ENCODE measurements at regions not wholly inside any gene's neighbourhood (a gene's known extent, or its start where the extent isn't known, plus 50 kb on each side); places are given as distances from the start of the nearest gene placed in this dataset.

DNA sequence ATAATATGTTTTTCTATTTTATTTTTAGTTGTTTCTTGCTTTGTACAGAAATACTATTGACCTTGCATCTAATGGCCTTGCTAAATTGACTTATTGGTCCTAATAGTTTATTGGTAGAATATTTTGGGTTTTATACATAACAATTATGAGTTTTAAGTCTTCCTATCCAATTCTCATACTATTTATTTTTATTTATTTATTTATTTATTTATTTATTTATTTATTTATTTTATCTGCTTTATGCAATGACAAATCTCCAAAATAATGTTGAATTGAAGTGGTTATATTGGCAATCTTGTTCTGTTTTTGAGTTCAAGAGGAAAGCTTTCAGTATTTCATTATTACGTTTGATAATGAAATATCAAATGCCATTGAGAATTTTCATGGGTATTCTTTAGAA, 488.3 kb downstream of the CDH2 start:
- Mint-ChIP-seq H3K36me3 (ENCODE audit: insufficient read depth) (no peaks in the 10 kb centered on the region), H3K4me3 (no peak overlapping the region), H3K27me3 (no peaks in the 10 kb centered on the region), H3K4me1 (ENCODE audit: low read depth in 2 of 2) (no peaks in the 10 kb centered on the region), H3K9me3 (peaks cover 2 to 5% of the 10 kb centered on the region in 2 donors), H3K27ac (no peak overlapping the region)
- ATAC-seq (replicated peaks) (no peak), DNase-seq (no peak)

DNA sequence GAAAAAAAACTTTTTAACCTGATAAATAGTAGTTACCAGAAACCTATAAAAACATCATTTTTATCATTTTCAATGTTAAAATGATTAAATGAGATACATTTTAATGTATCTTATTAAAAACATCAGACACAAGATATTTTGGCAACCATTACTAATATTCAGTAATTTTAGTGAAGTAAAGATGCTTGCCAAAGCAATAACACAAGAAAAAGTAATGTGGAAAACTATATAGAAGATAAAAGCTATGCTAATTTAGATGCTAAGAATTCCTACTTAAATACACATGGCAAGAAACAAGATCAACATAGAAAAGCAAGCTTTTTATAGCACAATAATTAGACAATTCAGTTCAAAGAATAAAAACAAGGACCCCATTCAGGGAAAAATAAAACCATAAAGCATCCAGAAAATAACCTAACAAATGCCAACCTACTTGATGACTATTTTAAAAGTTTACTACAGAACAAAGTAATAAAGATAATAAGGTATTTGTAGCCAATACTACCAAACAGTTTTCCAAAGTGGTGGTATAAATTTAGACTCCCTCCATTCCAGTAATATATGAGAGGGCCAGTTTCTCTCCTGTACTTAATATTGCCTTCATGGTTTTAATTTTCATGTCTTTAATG, 489.5 kb downstream of the CDH2 start:
- no peak overlapping the region for H3K4me3 Mint-ChIP-seq
- peaks cover 0 to 5% of the 10 kb centered on the region in 2 donors for H3K9me3 Mint-ChIP-seq
- DNase-seq (no peak), ATAC-seq (replicated peaks) (no peak)
- H3K36me3 Mint-ChIP-seq (ENCODE audit: insufficient read depth), result no peaks in the 10 kb centered on the region
- no peaks in the 10 kb centered on the region for H3K27me3 Mint-ChIP-seq
- no peak overlapping the region for H3K27ac Mint-ChIP-seq
- no peaks in the 10 kb centered on the region for H3K4me1 Mint-ChIP-seq (ENCODE audit: low read depth in 2 of 2)

DNA sequence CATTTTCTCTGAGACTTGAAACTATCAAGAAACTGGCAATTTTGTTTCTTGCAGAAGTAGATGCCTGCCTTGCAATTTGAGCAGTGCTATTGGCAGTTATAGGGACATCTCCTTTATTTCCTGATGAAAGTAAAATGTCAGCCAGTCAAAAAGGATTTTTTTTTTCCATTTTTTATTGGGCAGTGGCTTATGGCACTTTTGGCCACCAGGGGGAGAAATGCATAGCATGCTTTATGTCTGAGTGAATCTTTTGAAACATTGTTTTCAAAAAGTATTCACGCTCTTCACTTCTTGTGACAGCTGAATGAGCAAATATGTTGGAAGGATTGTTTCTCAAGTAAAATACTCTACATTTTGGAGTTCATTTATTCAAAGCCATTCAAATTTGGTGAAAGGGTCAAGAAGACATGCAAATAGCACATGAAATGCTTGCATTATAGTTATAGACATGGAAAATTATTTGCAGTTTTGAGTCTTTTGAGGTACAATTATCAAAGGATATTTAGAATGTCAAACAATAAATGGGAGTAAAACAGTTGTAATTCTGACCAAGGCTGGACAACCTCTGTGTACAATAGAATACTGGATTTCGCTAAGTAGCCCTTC, 491.0 kb downstream of the CDH2 start:
- Mint-ChIP-seq H3K4me1 (ENCODE audit: low read depth in 2 of 2) (no peaks in the 10 kb centered on the region), H3K27ac (no peak overlapping the region), H3K27me3 (no peaks in the 10 kb centered on the region), H3K9me3 (peaks cover 0 to 2% of the 10 kb centered on the region in 2 donors), H3K4me3 (no peak overlapping the region), H3K36me3 (ENCODE audit: insufficient read depth) (no peaks in the 10 kb centered on the region)
- DNase-seq (no peak), ATAC-seq (replicated peaks) (no peak)

DNA sequence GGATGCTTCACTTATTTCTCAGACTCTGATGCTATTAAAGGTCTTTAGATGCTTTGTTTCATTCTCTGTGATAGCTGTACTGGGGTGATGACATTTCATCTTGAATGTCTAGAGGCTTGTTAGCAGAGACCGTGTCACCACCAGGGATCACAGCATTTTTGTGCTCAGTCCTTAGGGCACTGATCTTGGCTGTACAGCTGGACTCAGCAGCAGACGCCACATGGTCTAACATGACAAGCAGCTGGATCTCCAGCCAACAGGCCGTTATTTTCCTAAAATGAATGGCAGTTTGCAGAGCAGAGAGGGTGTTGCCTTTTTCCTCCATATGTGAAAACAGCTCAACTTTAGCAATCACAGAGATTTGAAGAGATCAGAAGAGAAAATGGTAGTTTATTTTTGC, 491.8 kb downstream of the CDH2 start:
- no peak for ATAC-seq (replicated peaks)
- no peaks in the 10 kb centered on the region for H3K27me3 Mint-ChIP-seq
- no peaks in the 10 kb centered on the region for H3K36me3 Mint-ChIP-seq (ENCODE audit: insufficient read depth)
- peaks cover 0 to 2% of the 10 kb centered on the region in 2 donors for H3K9me3 Mint-ChIP-seq
- no peaks in the 10 kb centered on the region for H3K4me1 Mint-ChIP-seq (ENCODE audit: low read depth in 2 of 2)
- no peak overlapping the region for H3K4me3 Mint-ChIP-seq
- H3K27ac Mint-ChIP-seq, result no peak overlapping the region
- DNase-seq, result no peak

DNA sequence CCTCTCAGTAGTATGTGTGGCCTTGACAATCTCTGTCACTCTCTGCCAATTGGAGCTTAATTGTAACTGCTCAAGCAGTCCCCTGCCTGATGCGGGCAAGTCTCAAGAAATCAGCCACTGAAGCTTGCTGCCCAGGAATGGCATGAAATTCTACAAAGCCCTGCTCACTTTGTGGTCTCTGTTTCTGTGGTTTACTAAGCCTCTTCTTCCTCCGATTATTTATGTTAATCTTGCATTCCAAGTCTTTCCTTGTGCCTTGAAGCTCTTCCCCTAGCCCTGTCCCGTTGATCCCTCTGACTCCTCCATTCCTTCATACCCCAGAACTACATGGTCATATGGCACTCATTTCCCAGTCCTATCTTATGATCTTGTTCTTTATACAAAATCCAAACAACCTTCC, 489.3 kb upstream of the CHST9 start:
- peaks cover 10 to 22% of the 10 kb centered on the region in 2 donors for H3K9me3 Mint-ChIP-seq
- no peaks in the 10 kb centered on the region for H3K27me3 Mint-ChIP-seq
- ATAC-seq (replicated peaks) (no peak), DNase-seq (no peak)
- no peaks in the 10 kb centered on the region for H3K36me3 Mint-ChIP-seq (ENCODE audit: insufficient read depth)
- no peak overlapping the region for H3K4me3 Mint-ChIP-seq
- H3K27ac Mint-ChIP-seq, result no peak overlapping the region
- no peaks in the 10 kb centered on the region for H3K4me1 Mint-ChIP-seq (ENCODE audit: low read depth in 2 of 2)

DNA sequence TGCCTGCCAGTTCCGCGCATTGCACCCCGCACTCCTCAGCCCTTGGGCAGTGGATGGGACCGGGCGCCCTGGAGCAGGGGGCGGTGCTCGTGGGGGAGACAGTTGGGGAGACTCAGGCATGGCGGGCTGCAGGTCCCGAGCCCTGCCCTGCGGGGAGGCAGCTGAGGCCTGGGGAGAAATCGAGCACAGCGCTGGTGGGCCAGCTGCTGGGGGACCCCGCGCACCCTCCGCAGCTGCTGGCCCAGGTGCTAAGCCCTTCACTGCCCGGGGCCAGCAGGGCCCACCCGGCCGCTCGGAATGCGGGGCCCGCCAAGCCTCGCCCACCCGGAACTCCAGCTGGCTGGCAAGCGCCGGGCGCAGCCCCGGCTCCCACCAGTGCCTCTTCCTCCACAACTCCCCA, 488.8 kb upstream of the CHST9 start:
- DNase-seq (no peak), ATAC-seq (replicated peaks) (no peak)
- Mint-ChIP-seq H3K27ac (no peak overlapping the region), H3K9me3 (peaks cover 10 to 22% of the 10 kb centered on the region in 2 donors), H3K4me1 (ENCODE audit: low read depth in 2 of 2) (no peaks in the 10 kb centered on the region), H3K36me3 (ENCODE audit: insufficient read depth) (no peaks in the 10 kb centered on the region), H3K27me3 (no peaks in the 10 kb centered on the region), H3K4me3 (no peak overlapping the region)

DNA sequence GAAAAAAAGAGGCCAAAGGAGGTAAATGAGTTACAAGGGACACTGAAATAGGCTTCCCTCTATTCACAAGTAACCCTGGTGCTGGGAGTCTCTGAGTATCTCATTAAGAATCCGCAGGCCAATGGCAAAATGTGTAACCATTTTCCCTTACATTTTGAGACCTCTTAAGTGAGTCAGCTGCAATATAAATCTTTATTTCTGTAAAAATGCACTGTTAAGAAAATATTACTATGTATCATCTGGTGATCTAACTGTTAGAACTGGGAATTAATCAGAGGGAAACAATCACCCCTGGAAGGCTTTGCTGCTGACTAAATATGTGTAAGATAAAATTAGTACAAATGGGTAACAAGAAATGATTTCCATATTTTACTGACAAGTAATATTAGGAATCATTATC, 483.1 kb upstream of the CHST9 start:
- no peaks in the 10 kb centered on the region for H3K4me1 Mint-ChIP-seq (ENCODE audit: low read depth in 2 of 2)

DNA sequence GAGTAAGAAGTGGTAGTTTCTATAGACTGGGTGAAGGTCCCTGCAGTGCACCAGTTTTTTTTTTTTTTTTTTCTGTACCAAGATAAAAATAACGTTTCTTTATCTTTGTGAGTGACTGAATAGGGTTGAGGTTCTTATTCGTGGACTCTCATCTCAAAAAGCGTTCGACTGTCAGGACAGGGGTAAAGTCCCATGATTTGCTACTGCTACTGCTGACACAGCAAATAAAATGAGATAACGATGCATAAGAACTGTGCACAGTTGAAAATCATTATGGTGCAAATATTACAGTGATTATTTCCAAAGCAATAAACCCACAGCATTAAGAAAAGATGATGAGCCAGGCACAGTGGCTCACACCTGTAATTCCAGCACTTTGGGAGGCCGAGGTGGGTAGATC, 482.0 kb upstream of the CHST9 start:
- Mint-ChIP-seq H3K4me1 (ENCODE audit: low read depth in 2 of 2) (no peaks in the 10 kb centered on the region), H3K4me3 (no peak overlapping the region), H3K27me3 (no peaks in the 10 kb centered on the region), H3K9me3 (peaks cover 3 to 8% of the 10 kb centered on the region in 2 donors), H3K36me3 (ENCODE audit: insufficient read depth) (no peaks in the 10 kb centered on the region), H3K27ac (no peak overlapping the region)
- ATAC-seq (replicated peaks), result no peak
- DNase-seq, result no peak

More for the DNA sequence above, 483.1 kb upstream of the CHST9 start:
- ATAC-seq (replicated peaks) (no peak), DNase-seq (no peak)
- Mint-ChIP-seq H3K4me3 (no peak overlapping the region), H3K27ac (no peak overlapping the region), H3K27me3 (no peaks in the 10 kb centered on the region), H3K36me3 (ENCODE audit: insufficient read depth) (no peaks in the 10 kb centered on the region), H3K9me3 (peaks cover 0 to 6% of the 10 kb centered on the region in 2 donors)

DNA sequence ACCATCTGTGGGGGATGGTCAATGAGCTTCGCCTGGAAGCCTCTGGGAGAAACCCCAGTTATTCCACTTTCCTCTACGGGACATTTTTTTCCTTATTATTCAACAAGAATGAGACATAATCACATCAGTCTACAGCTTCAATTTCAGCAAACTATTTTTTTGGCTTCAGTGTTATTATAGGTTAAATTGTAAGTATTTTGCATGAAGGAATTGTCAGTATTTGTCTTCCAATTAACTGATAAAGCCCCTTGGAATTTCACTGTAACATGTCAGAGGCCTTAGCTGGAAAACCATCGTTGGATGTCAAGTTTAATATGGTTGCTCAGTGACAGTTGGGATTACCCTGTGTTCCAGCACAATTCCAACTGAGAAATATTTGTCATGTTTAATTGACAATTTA, 480.9 kb upstream of the CHST9 start:
- no peaks in the 10 kb centered on the region for H3K4me1 Mint-ChIP-seq (ENCODE audit: low read depth in 2 of 2)
- H3K4me3 Mint-ChIP-seq, result no peak overlapping the region
- no peak for DNase-seq
- ATAC-seq (replicated peaks), result no peak
- no peak overlapping the region for H3K27ac Mint-ChIP-seq
- H3K9me3 Mint-ChIP-seq, result peaks cover 8 to 13% of the 10 kb centered on the region in 2 donors
- H3K36me3 Mint-ChIP-seq (ENCODE audit: insufficient read depth), result no peaks in the 10 kb centered on the region
- no peaks in the 10 kb centered on the region for H3K27me3 Mint-ChIP-seq

DNA sequence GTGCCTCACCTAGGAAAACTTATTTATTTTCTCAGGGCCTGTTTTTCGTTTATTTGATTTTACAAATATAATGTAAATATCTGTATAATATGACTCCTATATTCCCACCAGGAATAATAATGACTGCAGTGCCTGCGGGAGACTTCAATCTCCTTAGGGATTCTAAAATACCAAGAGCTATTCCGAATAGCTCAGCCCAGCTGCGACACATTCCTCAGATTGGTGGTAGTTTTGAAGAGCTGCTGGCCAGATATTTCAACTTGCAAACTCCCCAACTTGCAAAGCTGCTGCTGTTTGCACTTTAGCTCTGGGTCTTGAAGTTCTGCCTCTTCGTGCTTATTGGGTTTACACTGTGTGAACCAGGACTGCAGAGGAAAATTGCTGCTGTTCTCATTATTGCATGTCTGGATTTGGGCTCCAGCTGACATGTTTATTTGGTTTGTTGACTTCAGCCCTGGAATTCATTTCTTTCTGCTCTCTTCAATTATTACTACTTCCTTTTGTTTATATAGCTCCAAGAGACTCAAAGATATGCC, 480.2 kb upstream of the CHST9 start:
- no peak overlapping the region for H3K4me3 Mint-ChIP-seq
- no peaks in the 10 kb centered on the region for H3K36me3 Mint-ChIP-seq (ENCODE audit: insufficient read depth)
- no peaks in the 10 kb centered on the region for H3K27me3 Mint-ChIP-seq
- no peak overlapping the region for H3K27ac Mint-ChIP-seq
- peaks cover 8 to 13% of the 10 kb centered on the region in 2 donors for H3K9me3 Mint-ChIP-seq
- ATAC-seq (replicated peaks) (no peak), DNase-seq (no peak)
- no peaks in the 10 kb centered on the region for H3K4me1 Mint-ChIP-seq (ENCODE audit: low read depth in 2 of 2)

DNA sequence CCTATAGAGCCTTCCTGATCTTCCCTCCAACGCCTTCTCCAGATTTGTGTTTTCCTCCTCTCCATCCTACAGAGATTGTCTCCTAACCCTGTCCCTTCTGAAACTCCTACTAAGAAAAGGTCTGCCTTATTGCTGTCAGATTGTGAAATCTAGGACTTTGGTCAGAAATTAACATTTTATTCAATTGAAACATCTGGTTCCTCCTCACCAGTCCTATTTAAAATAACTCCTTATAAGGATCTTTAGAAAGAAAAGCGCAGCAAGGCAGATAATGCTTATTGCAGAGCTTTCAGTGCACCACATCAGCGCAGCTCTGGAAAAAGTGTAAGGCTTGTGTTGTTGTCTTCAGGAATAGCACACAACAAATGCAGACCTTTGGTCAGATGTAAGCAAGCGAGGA, 477.8 kb upstream of the CHST9 start:
- no peak overlapping the region for H3K27ac Mint-ChIP-seq
- H3K36me3 Mint-ChIP-seq (ENCODE audit: insufficient read depth), result no peaks in the 10 kb centered on the region
- DNase-seq (no peak), ATAC-seq (replicated peaks) (no peak)
- no peaks in the 10 kb centered on the region for H3K27me3 Mint-ChIP-seq
- H3K9me3 Mint-ChIP-seq, result peaks cover 7 to 13% of the 10 kb centered on the region in 2 donors
- H3K4me1 Mint-ChIP-seq (ENCODE audit: low read depth in 2 of 2), result no peaks in the 10 kb centered on the region
- H3K4me3 Mint-ChIP-seq, result no peak overlapping the region

DNA sequence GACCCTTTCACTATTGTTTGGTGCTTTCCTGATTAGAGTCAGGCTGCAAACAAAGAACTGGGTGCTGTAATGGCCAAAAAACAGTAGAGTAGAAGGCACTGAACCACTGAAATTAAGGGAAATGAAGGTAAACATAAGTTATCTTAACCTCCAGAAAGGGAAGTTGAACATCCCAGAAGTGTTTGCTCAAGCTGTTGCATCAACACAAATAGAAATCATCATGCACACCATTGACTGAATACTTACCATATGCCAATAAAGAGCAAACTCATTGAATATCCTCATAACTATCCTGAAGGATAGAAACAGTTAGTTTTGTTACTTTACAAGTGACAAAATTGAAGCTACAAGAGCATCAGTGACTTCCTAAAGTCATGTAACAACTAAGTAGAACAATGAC, 477.4 kb upstream of the CHST9 start:
- Mint-ChIP-seq H3K9me3 (peaks cover 3 to 13% of the 10 kb centered on the region in 2 donors), H3K27ac (no peak overlapping the region), H3K4me3 (no peak overlapping the region), H3K36me3 (ENCODE audit: insufficient read depth) (no peaks in the 10 kb centered on the region), H3K27me3 (no peaks in the 10 kb centered on the region), H3K4me1 (ENCODE audit: low read depth in 2 of 2) (no peaks in the 10 kb centered on the region)
- ATAC-seq (replicated peaks), result no peak
- DNase-seq, result no peak

DNA sequence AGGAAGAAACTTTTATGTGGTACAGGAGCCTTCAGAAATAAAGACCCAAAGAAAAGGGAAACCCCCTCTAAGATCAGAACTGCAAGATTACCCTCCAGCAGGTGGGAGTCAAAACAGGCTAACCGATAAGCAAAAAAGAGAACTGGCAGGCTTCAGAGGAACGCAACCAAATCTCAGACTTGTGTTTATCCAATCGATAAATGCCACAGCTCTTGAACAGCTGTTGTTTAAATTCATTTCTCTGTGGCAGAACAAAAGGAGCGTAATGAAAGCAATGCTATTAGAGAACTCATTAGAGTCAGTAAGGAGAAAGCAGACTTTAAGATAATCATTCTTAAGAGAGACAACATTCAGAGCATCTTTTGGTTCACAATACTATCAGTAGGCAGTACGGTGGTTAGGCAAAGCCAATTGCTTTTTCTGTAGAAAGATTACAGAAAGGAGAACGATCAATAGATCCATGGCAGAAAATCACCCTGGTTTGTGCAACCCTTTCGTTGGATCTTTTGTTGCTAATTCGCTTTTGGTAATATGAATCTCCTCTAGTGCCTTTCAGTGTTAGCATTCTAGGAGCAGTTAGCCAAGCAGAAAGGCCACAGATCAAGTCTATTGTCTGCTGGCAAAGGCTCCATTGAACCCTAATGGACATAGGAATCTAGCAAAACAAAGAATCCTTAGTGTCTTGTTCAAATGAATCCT, 476.4 kb upstream of the CHST9 start:
- Mint-ChIP-seq H3K36me3 (ENCODE audit: insufficient read depth) (no peaks in the 10 kb centered on the region), H3K27me3 (no peaks in the 10 kb centered on the region), H3K4me1 (ENCODE audit: low read depth in 2 of 2) (no peaks in the 10 kb centered on the region), H3K9me3 (peaks cover 2 to 13% of the 10 kb centered on the region in 2 donors), H3K4me3 (no peak overlapping the region), H3K27ac (no peak overlapping the region)
- DNase-seq (no peak), ATAC-seq (replicated peaks) (no peak)

DNA sequence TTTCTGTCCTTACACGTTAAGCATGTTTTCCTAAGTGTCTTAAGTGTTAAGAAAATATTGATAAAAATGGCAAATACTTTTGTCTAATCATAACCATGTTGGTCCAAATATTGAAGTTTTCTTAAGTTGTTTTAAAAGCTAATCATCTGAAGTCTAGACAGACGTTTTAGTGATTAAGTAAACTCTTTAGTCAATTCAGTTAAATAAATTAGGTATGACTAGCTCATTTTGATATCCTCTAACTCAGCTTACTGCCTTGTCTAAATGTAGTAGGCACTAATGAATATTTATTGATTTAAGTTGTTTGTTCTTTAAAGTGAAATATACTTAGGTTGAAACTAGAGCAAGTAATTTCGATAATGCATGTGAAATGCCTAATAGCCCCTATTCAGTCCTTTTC, 471.8 kb upstream of the CHST9 start:
- Mint-ChIP-seq H3K36me3 (ENCODE audit: insufficient read depth) (no peaks in the 10 kb centered on the region), H3K27ac (no peak overlapping the region), H3K27me3 (no peaks in the 10 kb centered on the region), H3K4me3 (no peak overlapping the region), H3K9me3 (peaks cover 5 to 16% of the 10 kb centered on the region in 2 donors), H3K4me1 (ENCODE audit: low read depth in 2 of 2) (peaks cover 0 to 1% of the 10 kb centered on the region in 2 donors)
- no peak for DNase-seq
- ATAC-seq (replicated peaks), result no peak

Data from effector memory CD8-positive, alpha-beta T cell (primary cell).